Naive thymus-derived CD4-positive, alpha-beta T cell (primary cell): ENCODE measurements at regions not wholly inside any gene's neighbourhood (a gene's known extent, or its start where the extent isn't known, plus 50 kb on each side); places are given as distances from the start of the nearest gene placed in this dataset.

Experiments
- ATAC-seq: fragments of 150-1000 bp; cut with Tn5 transposase; 2 replicates; pipeline ENCODE4 v1.10.0; 2021; ENCODE audit warnings: mild to moderate bottlenecking, moderate library complexity
- CTCF ChIA-PET: fragments of 350-600 bp; sonication (Branson Sonifier 250); formaldehyde crosslinking; loops from one replicate; lab custom pipeline; 2021; ENCODE audit warnings: antibody characterized with exemption; lab: Charles Lee
- POLR2A ChIA-PET: fragments of 350-600 bp; sonication (Branson Sonifier 250); formaldehyde crosslinking; loops from one replicate; lab custom pipeline; 2021; ENCODE audit warnings: antibody characterized with exemption, inconsistent platforms; lab: Charles Lee
- DNase-seq, 9 donors: peaks; one replicate each; pipeline versions ENCODE4 v3.0.0 to v3.0.0-alpha.2; 2020 to 2022; ENCODE audit warnings: mixed read lengths in 1 of 9
- H3K27ac ChIP-seq: one replicate; pipeline ENCODE4 v1.7.0; 2013; ENCODE audit warnings: mild to moderate bottlenecking, low read depth, low read length, moderate library complexity
- H3K27me3 ChIP-seq, 2 donors: one replicate each; pipeline ENCODE4 v1.7.0; 2013; ENCODE audit warnings: low read length in 2 of 2, mild to moderate bottlenecking in 2 of 2, moderate library complexity in 2 of 2; ENCODE audit not compliant: control insufficient read depth in 2 of 2, insufficient read depth in 2 of 2
- H3K36me3 ChIP-seq, 3 experiments: 1 replicate in 2 of 3; 2 replicates in 1 of 3; pipeline ENCODE4 v1.7.0; 2013; ENCODE audit warnings: low read length in 3 of 3, mild to moderate bottlenecking in 3 of 3, moderate library complexity in 1 of 3; ENCODE audit not compliant: insufficient read depth in 3 of 3, control insufficient read depth in 2 of 3
- H3K4me1 ChIP-seq, 2 donors: one replicate each; pipeline ENCODE4 v1.7.0; 2013; ENCODE audit warnings: low read length in 2 of 2, mild to moderate bottlenecking in 2 of 2, moderate library complexity in 1 of 2; ENCODE audit not compliant: control insufficient read depth in 2 of 2, insufficient read depth in 2 of 2
- H3K4me3 ChIP-seq: 2 replicates; pipeline ENCODE4 v1.7.0; 2013; ENCODE audit warnings: mild to moderate bottlenecking, low read length
- H3K9me3 ChIP-seq, 3 experiments: 1 replicate in 2 of 3; 2 replicates in 1 of 3; pipeline ENCODE4 v1.7.0; 2013; ENCODE audit warnings: low read length in 3 of 3; ENCODE audit not compliant: control insufficient read depth in 2 of 3
- H3K27ac Mint-ChIP-seq, 9 donors: one replicate each; pipeline ENCODE4 v1.8.0; 2020 to 2022; ENCODE audit warnings: mixed read lengths in 9 of 9, mild to moderate bottlenecking in 8 of 9, moderate library complexity in 5 of 9, inconsistent platforms in 2 of 9
- H3K27me3 Mint-ChIP-seq, 5 donors: one replicate each; pipeline ENCODE4 v1.8.0; 2021 to 2022; ENCODE audit warnings: mixed read lengths in 5 of 5, mild to moderate bottlenecking in 1 of 5
- H3K36me3 Mint-ChIP-seq, 5 donors: one replicate each; pipeline ENCODE4 v1.8.0; 2020 to 2022; ENCODE audit warnings: mixed read lengths in 5 of 5, mild to moderate bottlenecking in 3 of 5, inconsistent platforms in 1 of 5
- H3K4me1 Mint-ChIP-seq, 7 donors: one replicate each; pipeline ENCODE4 v1.8.0; 2020 to 2022; ENCODE audit warnings: mixed read lengths in 7 of 7, mild to moderate bottlenecking in 3 of 7, inconsistent platforms in 1 of 7
- H3K4me3 Mint-ChIP-seq, 10 donors: one replicate each; pipeline ENCODE4 v1.8.0; 2020 to 2022; ENCODE audit warnings: mild to moderate bottlenecking in 10 of 10, mixed read lengths in 10 of 10, moderate library complexity in 6 of 10, inconsistent platforms in 2 of 10
- H3K9me3 Mint-ChIP-seq, 11 donors: one replicate each; pipeline ENCODE4 v1.8.0; 2020 to 2022; ENCODE audit warnings: mixed read lengths in 11 of 11, mild to moderate bottlenecking in 4 of 11, inconsistent platforms in 1 of 11, moderate library complexity in 1 of 11
- intact Hi-C, 2 donors: fragments of 100-400 bp; cut with micrococcal nuclease; formaldehyde crosslinking; loops; one replicate each; pipeline ENCODE4 v1.15.1; 2023

GRCh38 chr17:34706029-34706428 is 126.6 kb downstream of the TMEM132E start:
- Mint-ChIP-seq H3K9me3 (peaks cover 0 to 11% (median 1%) of the 10 kb centered on the region in 11 donors), H3K27ac (no peak overlapping the region), H3K27me3 (peaks cover 0 to 55% (median 51%) of the 10 kb centered on the region in 5 donors), H3K4me3 (no peak overlapping the region), H3K4me1 (no peaks in the 10 kb centered on the region), H3K36me3 (peaks cover 0 to 4% (median 0%) of the 10 kb centered on the region in 5 donors)
- no peaks in the 10 kb centered on the region for H3K9me3 ChIP-seq
- no peaks in the 10 kb centered on the region for H3K36me3 ChIP-seq
- H3K4me3 ChIP-seq = no peak overlapping the region
- ChIA-PET POLR2A (no interaction called here), CTCF (no interaction called here)
- no peaks in the 10 kb centered on the region for H3K4me1 ChIP-seq
- no peak overlapping the region for H3K27ac ChIP-seq
- no peak for ATAC-seq
- peak in 2 of 9 donors; percentile 2 to 16 for DNase-seq
- intact Hi-C loops = no loop called here
- no peaks in the 10 kb centered on the region for H3K27me3 ChIP-seq

- Mint-ChIP-seq H3K27ac (no peak overlapping the region), H3K9me3 (peaks cover 0 to 11% (median 2%) of the 10 kb centered on the region in 11 donors), H3K4me3 (no peak overlapping the region), H3K4me1 (no peaks in the 10 kb centered on the region), H3K27me3 (peaks cover 0 to 52% (median 42%) of the 10 kb centered on the region in 5 donors), H3K36me3 (peaks cover 0 to 4% (median 0%) of the 10 kb centered on the region in 5 donors)
- Histone ChIP-seq H3K4me3 (no peak overlapping the region), H3K36me3 (no peaks in the 10 kb centered on the region), H3K9me3 (no peaks in the 10 kb centered on the region), H3K27me3 (no peaks in the 10 kb centered on the region), H3K27ac (no peak overlapping the region), H3K4me1 (no peaks in the 10 kb centered on the region)
- intact Hi-C loops = no loop called here
- DNase-seq = peak in 3 of 9 donors; percentile 6 to 35 (median 10)
- ChIA-PET CTCF (no interaction called here), POLR2A (no interaction called here)
- no peak for ATAC-seq
These were observed 124.2 kb downstream of the TMEM132E start for GRCh38 chr17:34703533-34703932.

GRCh38 chr17:34699181-34699580 is 119.8 kb downstream of the TMEM132E start:
- Mint-ChIP-seq H3K27ac (no peak overlapping the region), H3K27me3 (peaks cover 4 to 37% (median 27%) of the 10 kb centered on the region in 5 donors)

GRCh38 chr17:34692920-34693319 is 113.5 kb downstream of the TMEM132E start:
- no peaks in the 10 kb centered on the region for H3K4me1 Mint-ChIP-seq
- CTCF ChIA-PET = no interaction called here
- peaks cover 0 to 22% (median 9%) of the 10 kb centered on the region in 11 donors for H3K9me3 Mint-ChIP-seq
- POLR2A ChIA-PET = no interaction called here
- no peak overlapping the region for H3K4me3 ChIP-seq
- no peaks in the 10 kb centered on the region for H3K27me3 ChIP-seq
- H3K27ac ChIP-seq = no peak overlapping the region
- intact Hi-C loops = no loop called here
- no peak overlapping the region for H3K4me3 Mint-ChIP-seq
- DNase-seq (no peak), ATAC-seq (no peak)
- H3K27me3 Mint-ChIP-seq = peaks cover 15 to 51% (median 40%) of the 10 kb centered on the region in 5 donors
- H3K9me3 ChIP-seq = no peaks in the 10 kb centered on the region
- no peak overlapping the region for H3K27ac Mint-ChIP-seq
- H3K4me1 ChIP-seq = no peaks in the 10 kb centered on the region
- H3K36me3 Mint-ChIP-seq = peaks cover 0 to 14% (median 0%) of the 10 kb centered on the region in 5 donors
- H3K36me3 ChIP-seq = no peaks in the 10 kb centered on the region

More at GRCh38 chr17:34699181-34699580, 119.8 kb downstream of the TMEM132E start:
- Histone ChIP-seq H3K27ac (no peak overlapping the region), H3K36me3 (no peaks in the 10 kb centered on the region), H3K27me3 (no peaks in the 10 kb centered on the region), H3K9me3 (no peaks in the 10 kb centered on the region), H3K4me1 (no peaks in the 10 kb centered on the region), H3K4me3 (no peak overlapping the region)
- H3K4me3 Mint-ChIP-seq = no peak overlapping the region
- H3K4me1 Mint-ChIP-seq = no peaks in the 10 kb centered on the region
- POLR2A ChIA-PET = no interaction called here
- intact Hi-C loops = no loop called here
- H3K9me3 Mint-ChIP-seq = peaks cover 0 to 3% (median 0%) of the 10 kb centered on the region in 11 donors
- H3K36me3 Mint-ChIP-seq = peaks cover 0 to 2% (median 0%) of the 10 kb centered on the region in 5 donors
- CTCF ChIA-PET = no interaction called here
- ATAC-seq (no peak), DNase-seq (no peak)
